GM23338 (cell line): ENCODE measurements at regions not wholly inside any gene's neighbourhood (a gene's known extent, or its start where the extent isn't known, plus 50 kb on each side); places are given as distances from the start of the nearest gene placed in this dataset.

Source experiments
- ATAC-seq: fragments of 200-7000 bp; cut with Tn5 transposase; 3 replicates; pipeline ENCODE4 v1.9.1; 2020
- DNase-seq: peaks from one replicate; pipeline ENCODE4 v3.0.0-alpha.2; 2015; ENCODE audit warnings: low spot score
- H2AFZ ChIP-seq: fragments of 200-600 bp; sonication (generic); 2 replicates; pipeline ENCODE4 v1.8.0; 2016; ENCODE audit warnings: antibody characterized with exemption, mild to moderate bottlenecking, moderate library complexity
- H3F3A ChIP-seq: fragments of 200-600 bp; sonication (generic); replicated peaks from 2 replicates; pipeline ENCODE4 v1.8.0; 2017; ENCODE audit warnings: antibody characterized with exemption, mixed run types, low read depth
- H3K27ac ChIP-seq: fragments of 200-600 bp; sonication (generic); 2 replicates; pipeline ENCODE4 v1.6.1; 2016; ENCODE audit warnings: low read depth
- H3K27me3 ChIP-seq: fragments of 200-600 bp; sonication (generic); 2 replicates; pipeline ENCODE4 v1.8.0; 2016; ENCODE audit warnings: mild to moderate bottlenecking, mixed run types, moderate library complexity; ENCODE audit not compliant: insufficient read depth
- H3K36me3 ChIP-seq: fragments of 200-600 bp; sonication (generic); 2 replicates; pipeline ENCODE4 v1.8.0; 2016; ENCODE audit warnings: mild to moderate bottlenecking; ENCODE audit not compliant: insufficient read depth
- H3K4me1 ChIP-seq: fragments of 200-600 bp; sonication (generic); 2 replicates; pipeline ENCODE4 v1.8.0; 2016; ENCODE audit warnings: mild to moderate bottlenecking, moderate library complexity; ENCODE audit not compliant: insufficient read depth
- H3K4me2 ChIP-seq: fragments of 200-600 bp; sonication (generic); 2 replicates; pipeline ENCODE4 v1.7.1; 2017; ENCODE audit warnings: mixed run types
- H3K4me3 ChIP-seq: fragments of 200-600 bp; sonication (generic); 2 replicates; pipeline ENCODE4 v1.6.1; 2016; ENCODE audit warnings: mixed run types
- H3K79me2 ChIP-seq: fragments of 200-600 bp; sonication (generic); replicated peaks from 2 replicates; pipeline ENCODE4 v1.8.0; 2017; ENCODE audit warnings: mild to moderate bottlenecking; ENCODE audit not compliant: insufficient read depth
- H3K9me2 ChIP-seq: fragments of 200-600 bp; sonication (generic); 2 replicates; pipeline ENCODE4 v1.8.0; 2017; ENCODE audit not compliant: insufficient read depth
- H4K20me1 ChIP-seq: fragments of 200-600 bp; sonication (generic); replicated peaks from 2 replicates; pipeline ENCODE4 v1.8.0; 2017; ENCODE audit warnings: mild to moderate bottlenecking; ENCODE audit not compliant: insufficient read depth
- H3K27ac Mint-ChIP-seq: 2 replicates; pipeline ENCODE4 v1.8.0; 2020; ENCODE audit warnings: inconsistent platforms, mild to moderate bottlenecking, moderate library complexity, mixed read lengths
- H3K27me3 Mint-ChIP-seq: 3 replicates; pipeline ENCODE4 v1.8.0; 2022; ENCODE audit warnings: low read depth, mild to moderate bottlenecking, moderate library complexity, mixed read lengths, inconsistent platforms; ENCODE audit not compliant: insufficient read depth, poor library complexity
- H3K36me3 Mint-ChIP-seq: 3 replicates; pipeline ENCODE4 v1.8.0; 2021; ENCODE audit warnings: low read depth, mild to moderate bottlenecking, inconsistent platforms, moderate library complexity, mixed read lengths
- H3K4me1 Mint-ChIP-seq: 3 replicates; pipeline ENCODE4 v1.8.0; 2020; ENCODE audit warnings: mild to moderate bottlenecking, inconsistent platforms, mixed read lengths
- H3K4me3 Mint-ChIP-seq: 3 replicates; pipeline ENCODE4 v1.8.0; 2021; ENCODE audit warnings: moderate library complexity, mild to moderate bottlenecking, inconsistent platforms, mixed read lengths
- H3K9me3 Mint-ChIP-seq: 3 replicates; pipeline ENCODE4 v1.8.0; 2020; ENCODE audit warnings: moderate library complexity, mild to moderate bottlenecking, inconsistent platforms, mixed read lengths
- CREB1 ChIP-seq: fragments of 250-450 bp; sonication (Bioruptor Pico); IDR thresholded peaks from 2 replicates; pipeline ENCODE4 v1.5.0; 2020; ENCODE audit warnings: low read depth, mild to moderate bottlenecking, moderate library complexity
- CTCF ChIP-seq, 2 experiments: fragments of 200-600 bp in 1 of 2; sonication (generic) in 1 of 2; conservative IDR thresholded peaks; 2 replicates each; pipeline versions ENCODE4 v1.5.1 to v1.6.1; 2016 to 2017; ENCODE audit warnings: antibody characterized with exemption in 2 of 2, low read depth in 2 of 2, mild to moderate bottlenecking in 2 of 2, moderate library complexity in 1 of 2
- ETS1 ChIP-seq: IDR thresholded peaks from 2 replicates; pipeline ENCODE4 v1.6.1; 2016; ENCODE audit warnings: antibody characterized with exemption
- NANOG ChIP-seq: IDR thresholded peaks from 2 replicates; pipeline ENCODE4 v1.6.1; 2016; ENCODE audit warnings: antibody characterized with exemption, borderline replicate concordance
- POLR2AphosphoS5 ChIP-seq: IDR thresholded peaks from 2 replicates; pipeline ENCODE4 v1.6.1; 2016; ENCODE audit warnings: antibody characterized with exemption, low read depth
- REST ChIP-seq: IDR thresholded peaks from one replicate; pipeline ENCODE4 v1.6.1; 2018; ENCODE audit warnings: antibody characterized with exemption; ENCODE audit not compliant: unreplicated experiment
- STAT1 ChIP-seq: IDR thresholded peaks from one replicate; pipeline ENCODE4 v1.6.1; 2016; ENCODE audit warnings: antibody characterized with exemption; ENCODE audit not compliant: unreplicated experiment
- ZNF114 ChIP-seq: fragments of 250-450 bp; sonication (Bioruptor Pico); IDR thresholded peaks from 2 replicates; pipeline ENCODE4 v1.5.0; 2020; ENCODE audit warnings: mild to moderate bottlenecking, moderate library complexity
- ZNF331 ChIP-seq: fragments of 250-450 bp; sonication (Bioruptor Pico); IDR thresholded peaks from 2 replicates; pipeline ENCODE4 v1.5.0; 2020; ENCODE audit warnings: low read depth, mild to moderate bottlenecking, moderate library complexity
- ZNF462 ChIP-seq: fragments of 250-450 bp; sonication (Bioruptor Pico); IDR thresholded peaks from 2 replicates; pipeline ENCODE4 v1.5.0; 2020; ENCODE audit warnings: mild to moderate bottlenecking, moderate library complexity

DNA sequence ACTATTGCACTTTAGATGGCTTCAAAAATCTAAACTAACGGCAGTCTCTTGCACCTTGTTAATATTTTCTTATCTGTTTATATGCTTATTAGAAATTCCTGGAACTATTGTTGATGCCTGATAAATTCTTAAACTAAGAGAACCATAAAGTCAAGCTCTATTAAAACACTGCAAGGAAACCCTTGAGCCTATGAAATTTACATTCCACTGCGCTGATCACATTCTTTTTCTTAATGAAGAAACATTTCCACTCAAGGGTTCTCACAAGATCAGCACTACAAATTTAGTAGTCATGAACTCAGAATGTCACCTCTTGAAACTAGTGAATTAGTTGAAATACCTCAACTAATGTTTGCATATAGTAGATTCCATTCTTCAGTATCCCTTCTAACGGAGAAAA, 331.8 kb upstream of the SLC8A1 start:
- Histone ChIP-seq H3K4me2 (no peak overlapping the region), H3K36me3 (no peaks in the 10 kb centered on the region), H3K79me2 (no peaks in the 10 kb centered on the region), H2AFZ (no peak overlapping the region), H3F3A (no peaks in the 10 kb centered on the region), H3K27me3 (no peaks in the 10 kb centered on the region), H3K27ac (no peak overlapping the region), H3K4me3 (no peak overlapping the region), H3K4me1 (no peaks in the 10 kb centered on the region), H3K9me2 (no peaks in the 10 kb centered on the region), H4K20me1 (no peaks in the 10 kb centered on the region)
- ATAC-seq (no peak), DNase-seq (no peak)
- Mint-ChIP-seq H3K27ac (no peak overlapping the region), H3K27me3 (no peaks in the 10 kb centered on the region), H3K36me3 (no peaks in the 10 kb centered on the region), H3K4me3 (no peak overlapping the region), H3K4me1 (peaks cover 3% of the 10 kb centered on the region; the same call in 1 of the 3 replicates), H3K9me3 (no peaks in the 10 kb centered on the region)
- TF ChIP-seq STAT1 (no peak), REST (no peak), ETS1 (no peak), ZNF331 (no peak), NANOG (no peak)

GRCh38 chr2:40786636-40787035, 334.7 kb upstream of the SLC8A1 start:
- H3K4me2 ChIP-seq: no peak overlapping the region
- Mint-ChIP-seq H3K27ac (no peak overlapping the region), H3K4me3 (no peak overlapping the region), H3K4me1 (peaks cover 3% of the 10 kb centered on the region; the same call in 1 of the 3 replicates), H3K27me3 (no peaks in the 10 kb centered on the region), H3K9me3 (no peaks in the 10 kb centered on the region; the same call in 2 of the 3 replicates), H3K36me3 (no peaks in the 10 kb centered on the region)
- DNase-seq (no peak), ATAC-seq (no peak)
- H3K9me2 ChIP-seq: no peaks in the 10 kb centered on the region
- no peaks in the 10 kb centered on the region for H3K36me3 ChIP-seq
- no peaks in the 10 kb centered on the region for H3K4me1 ChIP-seq
- no peaks in the 10 kb centered on the region for H3K27me3 ChIP-seq
- H4K20me1 ChIP-seq: no peaks in the 10 kb centered on the region
- H3K79me2 ChIP-seq: no peaks in the 10 kb centered on the region
- H3F3A ChIP-seq: no peaks in the 10 kb centered on the region
- no peak overlapping the region for H2AFZ ChIP-seq
- no peak overlapping the region for H3K4me3 ChIP-seq
- H3K27ac ChIP-seq: no peak overlapping the region
- TF ChIP-seq ZNF462: no peak
- no peak for TF ChIP-seq POLR2AphosphoS5
- TF ChIP-seq NANOG: no peak
- no peak for TF ChIP-seq ZNF114 (CRISPR knock-in tag)
- TF ChIP-seq CREB1 (CRISPR knock-in tag): no peak
- no peak for TF ChIP-seq CTCF (conservative IDR thresholded peaks at IDR 0.05; ENCODE audit: low read depth in 2 of 2)
